Mesodermal cell (in vitro differentiated cells): ENCODE measurements at regions not wholly inside any gene's neighbourhood (a gene's known extent, or its start where the extent isn't known, plus 50 kb on each side); places are given as distances from the start of the nearest gene placed in this dataset.

ENCODE experiments used
- H3K27ac ChIP-seq: 2 replicates; pipeline ENCODE4 v1.7.0; 2013; ENCODE audit warnings: mild to moderate bottlenecking, low read depth, low read length, moderate library complexity; ENCODE audit not compliant: severe bottlenecking
- H3K36me3 ChIP-seq: 2 replicates; pipeline ENCODE4 v1.7.1; 2013; ENCODE audit warnings: mild to moderate bottlenecking, low read length, moderate library complexity; ENCODE audit not compliant: control insufficient read depth, insufficient read depth
- H3K4me1 ChIP-seq: one replicate; pipeline ENCODE4 v1.7.1; 2013; ENCODE audit warnings: mild to moderate bottlenecking, low read length; ENCODE audit not compliant: insufficient read depth, control insufficient read depth, poor library complexity, severe bottlenecking
- H3K4me3 ChIP-seq: 2 replicates; pipeline ENCODE4 v1.7.0; 2013; ENCODE audit warnings: low read length, control low read depth, mild to moderate bottlenecking; ENCODE audit not compliant: insufficient read depth, poor library complexity, severe bottlenecking; ENCODE audit errors: extremely low read depth
- H3K9me3 ChIP-seq: 2 replicates; pipeline ENCODE4 v1.7.1; 2013; ENCODE audit warnings: mild to moderate bottlenecking, low read length, moderate library complexity; ENCODE audit not compliant: control insufficient read depth
- WGBS, 2 experiments: methylation state at CpG; one replicate each; pipeline ENCODE4 v1.1.5; 2013; ENCODE audit warnings: missing lambda C conversion rate in 2 of 2; ENCODE audit not compliant: insufficient coverage in 2 of 2; 5-methylcytosine and 5-hydroxymethylcytosine counted together

DNA sequence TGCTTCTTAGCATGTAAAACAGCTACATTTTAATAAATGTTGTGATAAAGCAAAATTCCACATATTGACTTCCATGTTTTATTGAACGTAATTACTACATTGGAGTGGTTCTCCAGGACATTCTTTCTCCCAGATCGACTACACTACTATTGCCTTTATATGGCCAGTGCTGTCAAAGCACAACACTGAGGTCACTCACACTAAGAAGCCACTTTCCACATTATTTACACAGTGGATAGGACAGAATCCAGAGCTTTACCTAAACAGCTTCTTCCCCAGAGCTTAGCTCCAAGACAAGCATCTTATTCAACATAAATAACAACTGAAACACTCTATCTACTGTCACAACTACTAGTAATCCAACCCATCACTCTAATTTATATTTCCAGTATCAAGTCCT is 73.9 kb upstream of the WDR75 start:
- Histone ChIP-seq H3K27ac (no peak overlapping the region), H3K4me1 (peaks cover 7% of the 10 kb centered on the region), H3K4me3 (no peak overlapping the region), H3K9me3 (no peaks in the 10 kb centered on the region), H3K36me3 (no peaks in the 10 kb centered on the region)
- WGBS, 2 experiments, result 94 to 96% methylated on average over 2 of the region's 2 CpGs

DNA sequence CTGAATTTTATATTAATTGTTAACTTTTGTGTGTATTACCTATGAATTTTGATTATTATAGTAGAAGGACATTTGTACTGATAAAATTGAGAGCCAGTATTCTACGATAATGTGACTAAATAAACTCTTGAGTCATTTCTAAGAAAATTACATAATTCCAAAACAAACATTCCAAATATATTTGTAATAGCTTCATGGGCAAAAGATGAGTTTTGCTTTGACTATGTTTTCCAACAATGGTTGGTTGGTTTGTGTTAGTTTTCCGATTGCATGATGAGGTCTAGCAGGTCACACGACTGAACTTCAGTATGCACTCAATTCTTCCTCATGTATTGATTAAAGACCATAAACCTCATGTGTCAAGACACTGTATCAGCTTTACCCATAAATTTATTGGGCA is 71.7 kb upstream of the WDR75 start:
- WGBS, 2 experiments, result 100% methylated on average over 1 of the region's 3 CpGs; no CpG with 5 or more reads in 1 of the 2 experiments
- H3K27ac ChIP-seq, result no peak overlapping the region
- H3K4me1 ChIP-seq, result no peaks in the 10 kb centered on the region
- H3K4me3 ChIP-seq, result no peak overlapping the region
- H3K36me3 ChIP-seq, result no peaks in the 10 kb centered on the region
- H3K9me3 ChIP-seq, result no peaks in the 10 kb centered on the region

DNA sequence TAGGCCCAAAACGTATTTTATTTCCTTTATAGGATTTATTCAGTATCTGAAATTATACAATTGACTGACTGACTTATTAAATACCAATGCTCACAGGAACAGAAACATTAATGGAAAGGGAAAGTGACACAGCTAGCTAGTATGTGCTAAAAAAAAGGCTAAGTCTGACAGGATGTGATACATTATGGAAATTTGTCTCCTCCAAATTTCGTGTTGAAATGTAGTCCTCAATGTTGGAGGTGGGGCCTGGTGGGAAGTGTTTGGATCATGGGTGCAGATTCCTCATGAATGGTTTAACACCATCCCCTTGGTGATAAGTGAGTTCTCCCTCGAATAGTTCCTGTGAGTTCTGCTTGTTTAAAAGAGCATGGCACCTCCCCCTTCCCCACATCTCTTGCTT is 70.6 kb upstream of the WDR75 start:
- H3K4me1 ChIP-seq, result no peaks in the 10 kb centered on the region
- no peaks in the 10 kb centered on the region for H3K9me3 ChIP-seq
- H3K27ac ChIP-seq, result no peak overlapping the region
- no peak overlapping the region for H3K4me3 ChIP-seq
- no peaks in the 10 kb centered on the region for H3K36me3 ChIP-seq
- WGBS, 2 experiments, result 60 to 76% methylated on average over 1 to 2 of the region's 3 CpGs

DNA sequence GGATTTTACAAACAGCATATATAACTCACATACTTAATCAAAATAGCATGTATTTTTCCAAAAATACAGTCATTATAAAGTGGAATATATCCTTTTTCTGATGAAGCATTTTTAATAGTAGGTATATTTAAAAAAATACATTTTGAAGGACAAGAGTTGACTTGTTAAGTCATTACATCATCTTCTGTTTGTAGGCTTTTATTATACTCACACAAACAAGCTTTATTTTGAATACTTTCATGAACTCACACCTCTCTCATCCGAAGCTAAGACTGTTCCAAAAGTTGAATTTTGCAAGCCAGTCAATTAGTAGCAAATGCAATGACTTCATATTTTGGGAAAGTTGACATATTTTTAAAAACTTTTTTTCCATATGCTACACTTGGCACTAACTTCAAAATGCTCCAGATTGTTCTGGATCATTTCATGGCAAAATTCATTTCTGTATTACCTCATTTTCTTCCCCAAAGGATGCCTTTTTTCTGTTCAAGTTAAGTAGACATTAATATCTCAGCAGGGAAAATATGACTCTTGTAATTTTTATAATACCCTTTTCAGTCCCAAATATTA is 68.5 kb upstream of the WDR75 start:
- no peaks in the 10 kb centered on the region for H3K4me1 ChIP-seq
- no peak overlapping the region for H3K27ac ChIP-seq
- no CpG with 5 or more reads among the region's 1 CpG for WGBS, 2 experiments
- no peak overlapping the region for H3K4me3 ChIP-seq
- no peaks in the 10 kb centered on the region for H3K9me3 ChIP-seq
- no peaks in the 10 kb centered on the region for H3K36me3 ChIP-seq

DNA sequence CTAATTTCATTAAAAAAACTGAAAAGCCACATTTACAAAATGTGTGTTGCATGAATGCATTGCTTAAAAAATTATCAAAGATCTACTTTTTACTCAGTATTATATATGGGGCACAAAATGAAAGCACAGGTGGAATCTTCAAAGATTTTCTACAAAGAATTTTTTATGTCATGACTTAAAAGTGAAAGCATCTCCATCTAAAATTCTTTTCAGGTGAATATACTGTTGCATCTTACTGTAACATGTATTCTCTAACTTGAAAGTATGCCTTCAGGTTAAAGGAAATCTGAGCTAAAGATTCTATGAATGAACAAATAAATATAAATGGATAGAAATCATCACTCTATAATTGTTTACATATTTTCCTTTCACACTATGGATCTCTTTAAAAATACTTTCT is 66.8 kb upstream of the WDR75 start:
- no peak overlapping the region for H3K4me3 ChIP-seq
- H3K4me1 ChIP-seq, result peaks cover 7% of the 10 kb centered on the region
- no peaks in the 10 kb centered on the region for H3K36me3 ChIP-seq
- no peaks in the 10 kb centered on the region for H3K9me3 ChIP-seq
- no peak overlapping the region for H3K27ac ChIP-seq

DNA sequence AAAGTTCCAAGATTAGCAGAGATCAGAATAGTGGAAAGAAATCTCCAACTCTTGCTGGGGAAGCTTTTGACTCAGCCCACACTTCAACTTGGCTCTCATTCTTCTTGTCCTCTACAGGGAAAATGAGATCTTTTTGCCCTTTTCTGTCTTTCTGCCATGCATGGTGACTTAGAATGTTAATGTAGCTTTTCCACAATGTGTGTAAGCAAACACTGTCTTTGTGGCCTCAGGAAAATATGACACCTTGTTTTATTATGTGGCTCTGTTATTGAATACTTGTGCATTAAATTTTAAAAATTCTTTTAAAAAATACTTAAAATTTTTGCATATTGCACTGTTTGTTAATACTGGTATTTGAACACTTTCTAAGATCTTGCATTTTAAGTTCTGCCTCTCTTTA is 65.4 kb upstream of the WDR75 start:
- H3K27ac ChIP-seq, result no peak overlapping the region
- H3K4me3 ChIP-seq, result no peak overlapping the region
- H3K9me3 ChIP-seq, result no peaks in the 10 kb centered on the region
- no peaks in the 10 kb centered on the region for H3K36me3 ChIP-seq
- peaks cover 8% of the 10 kb centered on the region for H3K4me1 ChIP-seq

DNA sequence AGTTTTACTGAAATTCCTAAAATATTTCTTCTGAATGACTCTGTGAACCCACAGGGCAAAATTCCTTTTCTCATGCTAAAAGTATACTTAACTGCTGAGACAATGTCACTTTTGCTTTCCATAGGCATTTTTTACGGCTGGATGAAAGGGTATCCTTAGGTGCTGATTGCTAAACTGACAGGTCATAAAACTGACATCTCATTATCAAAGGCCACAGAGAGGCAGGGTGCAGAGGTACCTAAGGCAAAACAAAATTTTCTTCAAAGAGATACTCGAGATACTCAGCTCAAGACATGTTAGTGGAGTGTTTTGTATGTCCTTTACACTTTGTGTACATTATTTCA is 62.0 kb upstream of the WDR75 start:
- Histone ChIP-seq H3K27ac (peak overlapping the region; percentile 94), H3K36me3 (no peaks in the 10 kb centered on the region), H3K9me3 (no peaks in the 10 kb centered on the region), H3K4me3 (no peak overlapping the region), H3K4me1 (peaks cover 8% of the 10 kb centered on the region)
- WGBS, 2 experiments, result 17 to 40% methylated on average over 1 of the region's 2 CpGs

DNA sequence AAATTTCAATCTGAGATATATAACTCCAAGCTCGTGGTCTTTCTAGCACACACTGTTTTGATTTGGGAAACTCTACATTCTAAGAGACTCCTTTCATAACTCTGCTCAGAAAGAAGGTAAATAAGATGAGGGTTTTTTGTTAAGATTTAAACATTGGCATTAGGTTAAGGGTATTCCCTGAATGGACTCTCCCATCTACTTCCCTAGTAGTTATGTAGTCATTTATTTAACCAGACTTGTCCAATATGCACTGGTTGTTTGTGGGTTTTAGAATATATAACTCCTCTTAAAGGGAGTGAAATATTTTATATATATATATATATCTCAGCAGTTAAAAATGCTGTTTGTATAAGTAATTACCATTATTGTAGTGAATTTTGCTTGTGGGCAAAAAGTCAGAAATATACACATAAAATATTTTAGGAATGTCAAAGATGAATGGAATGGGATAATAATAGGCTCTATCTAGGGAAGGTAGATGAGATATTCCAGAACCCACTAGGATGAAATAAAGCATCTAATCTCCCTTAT is 61.5 kb upstream of the WDR75 start:
- H3K27ac ChIP-seq, result peak overlapping the region; percentile 94
- H3K36me3 ChIP-seq, result no peaks in the 10 kb centered on the region
- no CpG with 5 or more reads among the region's 1 CpG for WGBS, 2 experiments
- H3K4me3 ChIP-seq, result no peak overlapping the region
- no peaks in the 10 kb centered on the region for H3K9me3 ChIP-seq
- H3K4me1 ChIP-seq, result peaks cover 8% of the 10 kb centered on the region

DNA sequence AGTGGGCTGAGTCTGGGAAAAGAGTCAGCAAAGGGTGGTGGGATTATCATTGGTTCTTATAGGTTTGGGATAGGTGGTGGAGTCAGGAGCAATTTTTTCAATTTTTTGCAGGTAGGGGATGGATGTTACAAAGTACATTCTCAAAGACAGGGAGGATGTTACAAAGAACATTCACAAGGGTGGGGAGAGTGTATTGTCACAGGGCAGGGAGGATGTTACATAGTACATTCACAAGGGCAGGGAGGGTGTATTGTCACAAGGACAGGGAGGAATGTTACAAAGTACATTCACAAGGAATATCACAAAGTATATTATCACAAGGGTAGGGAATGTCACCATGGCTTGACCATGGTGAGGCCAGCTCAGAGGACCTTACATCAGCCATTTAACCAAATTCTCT is 58.6 kb upstream of the WDR75 start:
- H3K4me3 ChIP-seq, result no peak overlapping the region
- no peaks in the 10 kb centered on the region for H3K9me3 ChIP-seq
- peaks cover 8% of the 10 kb centered on the region for H3K4me1 ChIP-seq
- no peak overlapping the region for H3K27ac ChIP-seq
- H3K36me3 ChIP-seq, result no peaks in the 10 kb centered on the region

DNA sequence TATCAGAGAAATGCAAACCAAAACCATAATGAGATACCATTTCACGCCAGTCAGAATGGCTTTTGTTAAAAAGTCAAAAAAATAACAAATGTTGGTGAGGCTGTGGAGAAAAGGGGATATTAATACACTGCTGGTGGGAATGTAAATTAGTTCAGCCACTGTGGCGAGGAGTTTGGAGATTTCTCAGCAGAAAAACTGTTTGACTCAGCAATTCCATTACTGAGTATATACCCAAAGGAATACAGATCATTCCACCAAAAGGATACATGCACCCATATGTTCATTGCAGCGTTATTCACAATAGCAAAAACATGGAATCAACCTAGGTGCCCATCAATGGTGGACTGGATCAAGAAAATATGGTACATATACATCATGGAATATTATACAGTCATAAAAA is 54.5 kb upstream of the WDR75 start:
- WGBS, 2 experiments, result 80% methylated on average over 1 to 2 of the region's 3 CpGs
- H3K4me3 ChIP-seq, result no peak overlapping the region
- no peaks in the 10 kb centered on the region for H3K9me3 ChIP-seq
- H3K4me1 ChIP-seq, result no peaks in the 10 kb centered on the region
- no peaks in the 10 kb centered on the region for H3K36me3 ChIP-seq
- H3K27ac ChIP-seq, result no peak overlapping the region

DNA sequence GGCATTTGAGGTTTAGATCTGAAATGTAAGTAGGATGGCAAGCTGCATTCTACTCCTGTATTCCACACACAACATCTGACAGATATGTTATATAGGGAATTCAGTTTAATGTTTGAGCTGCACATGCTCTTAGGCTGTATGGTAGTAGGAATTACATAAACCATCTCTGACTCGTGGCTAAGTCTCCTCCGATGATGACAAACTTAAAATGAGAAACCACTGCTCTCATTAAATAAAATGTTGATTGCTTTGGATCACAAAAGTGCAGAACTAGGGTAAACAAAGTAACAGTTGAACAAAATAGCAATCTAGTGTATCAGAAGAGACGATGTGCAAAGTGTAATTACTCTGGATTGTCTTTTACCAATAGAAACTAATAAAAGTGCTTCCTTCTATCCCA is 50.1 kb upstream of the WDR75 start:
- no peak overlapping the region for H3K27ac ChIP-seq
- no peaks in the 10 kb centered on the region for H3K36me3 ChIP-seq
- WGBS, 2 experiments, result no CpG with 5 or more reads among the region's 3 CpGs
- no peaks in the 10 kb centered on the region for H3K9me3 ChIP-seq
- H3K4me1 ChIP-seq, result peaks cover 11% of the 10 kb centered on the region
- H3K4me3 ChIP-seq, result no peak overlapping the region
